ENCODE measurements at regions not wholly inside any gene's neighbourhood (a gene's known extent, or its start where the extent isn't known, plus 50 kb on each side); places are given as distances from the start of the nearest gene placed in this dataset.

DNA sequence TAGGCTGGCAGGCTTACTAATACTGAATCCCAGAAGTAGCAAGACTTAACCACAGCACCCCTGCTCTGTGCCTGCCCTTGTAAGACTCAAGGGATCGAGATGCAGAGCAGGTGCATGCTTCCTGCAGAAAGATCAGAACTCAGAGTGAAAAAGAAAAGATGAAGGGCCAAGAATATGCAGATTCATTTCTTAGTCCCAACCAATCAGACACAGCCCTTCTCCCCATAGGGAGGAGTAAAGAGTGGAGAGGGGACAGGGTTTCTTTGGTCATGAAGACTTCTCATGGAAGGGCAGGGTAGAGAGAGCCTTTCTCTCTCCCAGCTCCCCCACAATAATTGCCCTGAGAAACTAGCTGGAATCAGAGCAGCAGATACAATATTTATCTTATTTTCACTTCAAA, 105.6 kb upstream of the MB21D2 start:
- TF ChIP-seq TAF1 (IDR thresholded peaks at IDR 0.05; ENCODE audit: borderline replicate concordance, insufficient read depth, low read length) (no peak), SIN3A (IDR thresholded peaks at IDR 0.05; ENCODE audit: borderline replicate concordance, insufficient read depth, low read length) (no peak), POLR2AphosphoS5 (IDR thresholded peaks at IDR 0.05; ENCODE audit: low read depth, low read length) (no peak)
